Activated CD4-positive, alpha-beta memory T cell treated with anti-CD3 and anti-CD28 coated beads, Interleukin-2, amount 10 ng/mL, durations not matched to agents 7 days and 5 days (primary cell): ENCODE measurements at regions not wholly inside any gene's neighbourhood (a gene's known extent, or its start where the extent isn't known, plus 50 kb on each side); places are given as distances from the start of the nearest gene placed in this dataset.

Experiments
- CTCF ChIA-PET: fragments of 350-600 bp; sonication (Branson Sonifier 250); formaldehyde crosslinking; loops from one replicate; lab custom pipeline; 2021; ENCODE audit warnings: antibody characterized with exemption, inconsistent platforms; lab: Charles Lee
- POLR2A ChIA-PET: fragments of 350-600 bp; sonication (Branson Sonifier 250); formaldehyde crosslinking; loops from one replicate; lab custom pipeline; 2021; ENCODE audit warnings: antibody characterized with exemption; lab: Charles Lee
- DNase-seq: peaks from one replicate; pipeline ENCODE4 v3.0.0-alpha.2; 2020
- H3K27ac Mint-ChIP-seq: one replicate; pipeline ENCODE4 v1.8.0; 2021; ENCODE audit warnings: mild to moderate bottlenecking, mixed read lengths
- H3K27me3 Mint-ChIP-seq: one replicate; pipeline ENCODE4 v1.8.0; 2021; ENCODE audit warnings: mixed read lengths
- H3K36me3 Mint-ChIP-seq: one replicate; pipeline ENCODE4 v1.8.0; 2021; ENCODE audit warnings: low read depth, mixed read lengths
- H3K4me1 Mint-ChIP-seq: one replicate; pipeline ENCODE4 v1.8.0; 2021; ENCODE audit warnings: mixed read lengths
- H3K4me3 Mint-ChIP-seq: one replicate; pipeline ENCODE4 v1.8.0; 2021; ENCODE audit warnings: mild to moderate bottlenecking, mixed read lengths
- H3K9me3 Mint-ChIP-seq: one replicate; pipeline ENCODE4 v1.8.0; 2021; ENCODE audit warnings: mixed read lengths

DNA sequence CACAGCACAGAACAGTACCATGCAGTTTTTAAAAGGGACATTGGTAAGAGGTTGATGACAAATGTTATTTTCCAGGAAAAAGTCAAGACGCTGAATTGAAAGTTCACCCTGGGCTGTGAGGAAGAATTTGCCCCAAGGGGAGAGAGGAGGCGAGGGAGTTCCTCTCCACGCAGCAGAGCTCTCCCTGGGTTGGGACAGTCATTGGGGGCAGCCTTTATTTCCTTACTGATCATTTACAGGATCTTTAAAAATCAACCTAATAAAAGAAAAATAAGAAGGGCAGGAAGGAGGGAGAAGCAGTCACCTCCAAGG, 49.9 kb upstream of the WNT7B start:
- no peak for DNase-seq
- peaks cover 39% of the 10 kb centered on the region for H3K27me3 Mint-ChIP-seq
- ChIA-PET CTCF (interaction anchor here (2.1 kb wide), 1 partner anchor 21 kb away, joined by 6 read pairs; no protein-coding TSS in a partner anchor), POLR2A (interaction anchor here (1.0 to 1.8 kb wide), 3 partner anchors 9 to 13 kb away, joined by 3 to 7 read pairs (median 6); no protein-coding TSS in a partner anchor)
- no peak overlapping the region for H3K27ac Mint-ChIP-seq
- H3K9me3 Mint-ChIP-seq, result no peaks in the 10 kb centered on the region
- no peaks in the 10 kb centered on the region for H3K36me3 Mint-ChIP-seq
- H3K4me1 Mint-ChIP-seq, result peaks cover 4% of the 10 kb centered on the region
- H3K4me3 Mint-ChIP-seq, result no peak overlapping the region

DNA sequence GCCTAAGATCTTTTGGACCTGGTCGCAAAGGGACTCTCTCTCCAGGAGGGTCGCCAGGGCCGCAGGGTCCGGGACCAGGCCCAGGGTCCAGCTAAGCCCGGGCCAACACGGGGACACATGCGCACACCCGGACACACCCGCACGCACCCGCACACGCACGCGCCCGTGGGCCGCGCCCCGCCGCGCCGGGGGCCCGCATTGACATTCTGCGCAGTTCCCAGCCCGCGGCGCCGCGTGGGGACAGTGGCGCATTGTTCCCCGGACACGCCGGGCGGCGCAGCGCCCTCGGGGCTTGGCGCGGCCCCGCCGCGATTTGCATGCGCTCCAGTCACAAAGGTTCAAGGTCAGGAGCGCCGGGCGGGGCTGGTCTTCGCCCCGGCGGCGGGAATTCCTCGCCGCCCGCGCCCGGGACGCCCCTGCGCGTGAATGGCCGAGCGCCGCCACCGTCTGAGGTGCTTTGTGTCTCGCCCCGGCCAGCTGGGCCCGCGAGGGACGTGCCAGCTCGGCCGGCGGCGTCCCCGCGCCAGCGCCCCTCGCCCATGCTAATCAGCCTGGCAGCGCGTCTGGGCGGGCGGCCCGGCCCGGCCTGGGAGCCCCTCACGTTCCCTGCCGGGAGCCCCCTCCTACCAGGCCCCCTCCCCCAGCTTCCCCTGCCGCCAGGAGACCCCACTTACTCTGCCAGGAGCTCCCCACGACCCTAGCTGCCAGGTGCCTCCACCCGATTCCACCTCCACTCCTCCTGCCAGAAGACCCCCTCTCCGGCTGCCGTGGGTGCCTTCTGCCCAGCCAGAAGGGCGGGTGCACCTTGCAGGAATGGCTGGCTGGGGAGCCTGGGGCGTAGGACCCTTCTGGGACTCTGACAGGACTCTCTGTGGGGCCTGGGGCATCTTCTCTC, 50.5 kb upstream of the WNT7B start:
- CTCF ChIA-PET, result interaction anchor here (2.1 kb wide), 1 partner anchor 21 kb away, joined by 6 read pairs; no protein-coding TSS in a partner anchor
- Mint-ChIP-seq H3K36me3 (no peaks in the 10 kb centered on the region), H3K27ac (no peak overlapping the region), H3K9me3 (no peaks in the 10 kb centered on the region), H3K4me1 (peaks cover 4% of the 10 kb centered on the region), H3K27me3 (peaks cover 39% of the 10 kb centered on the region), H3K4me3 (no peak overlapping the region)
- POLR2A ChIA-PET, result interaction anchor here (1.7 to 1.8 kb wide), 2 partner anchors 9 to 14 kb away, joined by 6 to 7 read pairs; no protein-coding TSS in a partner anchor
- no peak for DNase-seq

GRCh38 chr22:46028106-46028991, 51.4 kb upstream of the WNT7B start:
- peaks cover 37% of the 10 kb centered on the region for H3K27me3 Mint-ChIP-seq
- CTCF ChIA-PET, result interaction anchor here (2.1 kb wide), 1 partner anchor 22 kb away, joined by 6 read pairs; no protein-coding TSS in a partner anchor
- H3K9me3 Mint-ChIP-seq, result no peaks in the 10 kb centered on the region
- H3K36me3 Mint-ChIP-seq, result no peaks in the 10 kb centered on the region
- DNase-seq, result no peak
- no peak overlapping the region for H3K27ac Mint-ChIP-seq
- no peak overlapping the region for H3K4me3 Mint-ChIP-seq
- POLR2A ChIA-PET, result interaction anchor here (1.7 kb wide), 1 partner anchor 15 kb away, joined by 6 read pairs; no protein-coding TSS in a partner anchor
- H3K4me1 Mint-ChIP-seq, result peaks cover 4% of the 10 kb centered on the region

- Mint-ChIP-seq H3K36me3 (no peaks in the 10 kb centered on the region), H3K27me3 (peaks cover 37% of the 10 kb centered on the region), H3K9me3 (no peaks in the 10 kb centered on the region), H3K4me3 (no peak overlapping the region), H3K27ac (no peak overlapping the region), H3K4me1 (peaks cover 4% of the 10 kb centered on the region)
- CTCF ChIA-PET, result interaction anchor here (1.5 kb wide), 1 partner anchor 23 kb away, joined by 3 read pairs; no protein-coding TSS in a partner anchor
- no peak for DNase-seq
- POLR2A ChIA-PET, result no interaction called here
These were observed 52.1 kb upstream of the WNT7B start for GRCh38 chr22:46029036-46029435.

GRCh38 chr22:46029574-46030200, 52.7 kb upstream of the WNT7B start:
- ChIA-PET CTCF (interaction anchor here (1.5 kb wide), 1 partner anchor 23 kb away, joined by 3 read pairs; no protein-coding TSS in a partner anchor), POLR2A (interaction anchor here (0.6 kb wide), 1 partner anchor 811 kb away, joined by 4 read pairs; no protein-coding TSS in a partner anchor)
- Mint-ChIP-seq H3K27me3 (peaks cover 31% of the 10 kb centered on the region), H3K36me3 (no peaks in the 10 kb centered on the region), H3K9me3 (no peaks in the 10 kb centered on the region), H3K27ac (no peak overlapping the region), H3K4me3 (no peak overlapping the region), H3K4me1 (peaks cover 4% of the 10 kb centered on the region)
- DNase-seq, result no peak

- no peak overlapping the region for H3K4me3 Mint-ChIP-seq
- H3K9me3 Mint-ChIP-seq, result no peaks in the 10 kb centered on the region
- ChIA-PET CTCF (interaction anchor here (1.5 kb wide), 1 partner anchor 24 kb away, joined by 3 read pairs; no protein-coding TSS in a partner anchor), POLR2A (interaction anchor here (0.6 kb wide), 1 partner anchor 812 kb away, joined by 4 read pairs; no protein-coding TSS in a partner anchor)
- H3K27ac Mint-ChIP-seq, result no peak overlapping the region
- peaks cover 24% of the 10 kb centered on the region for H3K27me3 Mint-ChIP-seq
- no peaks in the 10 kb centered on the region for H3K36me3 Mint-ChIP-seq
- peaks cover 11% of the 10 kb centered on the region for H3K4me1 Mint-ChIP-seq
- DNase-seq, result no peak
These were observed 53.4 kb upstream of the WNT7B start for GRCh38 chr22:46030231-46030880.

DNA sequence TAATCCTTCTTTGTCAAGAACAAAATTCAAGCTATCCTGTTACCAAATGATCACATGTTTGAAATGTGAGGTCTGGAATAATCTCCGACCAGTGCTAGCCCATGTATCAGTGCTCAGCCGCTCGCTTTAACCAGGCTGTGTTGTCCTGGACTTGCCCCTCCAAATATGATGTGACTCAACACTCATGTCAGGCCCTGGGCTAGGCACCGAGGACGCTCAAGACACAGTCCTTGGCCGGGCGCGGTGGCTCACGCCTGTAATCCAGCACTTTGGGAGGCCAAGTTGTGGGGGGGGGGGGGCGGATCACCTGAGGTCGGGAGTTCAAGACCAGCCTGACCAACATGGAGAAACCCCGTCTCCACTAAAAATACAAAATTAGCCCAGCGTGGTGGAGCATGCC, 54.1 kb upstream of the WNT7B start:
- peaks cover 17% of the 10 kb centered on the region for H3K27me3 Mint-ChIP-seq
- ChIA-PET CTCF (interaction anchor here (1.1 kb wide), 1 partner anchor 25 kb away, joined by 3 read pairs; no protein-coding TSS in a partner anchor), POLR2A (no interaction called here)
- no peaks in the 10 kb centered on the region for H3K36me3 Mint-ChIP-seq
- H3K27ac Mint-ChIP-seq, result no peak overlapping the region
- no peak overlapping the region for H3K4me3 Mint-ChIP-seq
- H3K4me1 Mint-ChIP-seq, result peaks cover 12% of the 10 kb centered on the region
- H3K9me3 Mint-ChIP-seq, result no peaks in the 10 kb centered on the region
- DNase-seq, result no peak

- peaks cover 12% of the 10 kb centered on the region for H3K4me1 Mint-ChIP-seq
- DNase-seq, result no peak
- no peak overlapping the region for H3K27ac Mint-ChIP-seq
- POLR2A ChIA-PET, result no interaction called here
- peaks cover 12% of the 10 kb centered on the region for H3K27me3 Mint-ChIP-seq
- H3K36me3 Mint-ChIP-seq, result no peaks in the 10 kb centered on the region
- H3K4me3 Mint-ChIP-seq, result no peak overlapping the region
- CTCF ChIA-PET, result interaction anchor here (1.1 kb wide), 1 partner anchor 25 kb away, joined by 3 read pairs; no protein-coding TSS in a partner anchor
- H3K9me3 Mint-ChIP-seq, result no peaks in the 10 kb centered on the region
These were observed 54.6 kb upstream of the WNT7B start for GRCh38 chr22:46031557-46031956.

- POLR2A ChIA-PET, result no interaction called here
- Mint-ChIP-seq H3K27ac (no peak overlapping the region), H3K27me3 (peaks cover 8% of the 10 kb centered on the region), H3K4me1 (peaks cover 14% of the 10 kb centered on the region), H3K4me3 (no peak overlapping the region), H3K36me3 (no peaks in the 10 kb centered on the region), H3K9me3 (no peaks in the 10 kb centered on the region)
- CTCF ChIA-PET, result interaction anchor here (1.1 kb wide), 1 partner anchor 26 kb away, joined by 3 read pairs; no protein-coding TSS in a partner anchor
- DNase-seq, result no peak
These were observed 55.2 kb upstream of the WNT7B start for GRCh38 chr22:46031965-46032851.

- no peaks in the 10 kb centered on the region for H3K27me3 Mint-ChIP-seq
- H3K36me3 Mint-ChIP-seq, result no peaks in the 10 kb centered on the region
- CTCF ChIA-PET, result interaction anchor here (4.0 to 6.2 kb wide), 2 partner anchors 20 to 26 kb away, joined by 37 to 72 read pairs; no protein-coding TSS in a partner anchor
- H3K27ac Mint-ChIP-seq, result no peak overlapping the region
- no peak overlapping the region for H3K4me3 Mint-ChIP-seq
- POLR2A ChIA-PET, result interaction anchor here (1.1 to 1.6 kb wide), 3 partner anchors 8 to 37 kb away, joined by 3 to 6 read pairs (median 3); no protein-coding TSS in a partner anchor
- H3K4me1 Mint-ChIP-seq, result peaks cover 17% of the 10 kb centered on the region
- DNase-seq, result no peak
- no peaks in the 10 kb centered on the region for H3K9me3 Mint-ChIP-seq
These were observed 56.6 kb upstream of the WNT7B start for GRCh38 chr22:46033256-46034200.
